ENCODE measurements at regions not wholly inside any gene's neighbourhood (a gene's known extent, or its start where the extent isn't known, plus 50 kb on each side); places are given as distances from the start of the nearest gene placed in this dataset.

DNA sequence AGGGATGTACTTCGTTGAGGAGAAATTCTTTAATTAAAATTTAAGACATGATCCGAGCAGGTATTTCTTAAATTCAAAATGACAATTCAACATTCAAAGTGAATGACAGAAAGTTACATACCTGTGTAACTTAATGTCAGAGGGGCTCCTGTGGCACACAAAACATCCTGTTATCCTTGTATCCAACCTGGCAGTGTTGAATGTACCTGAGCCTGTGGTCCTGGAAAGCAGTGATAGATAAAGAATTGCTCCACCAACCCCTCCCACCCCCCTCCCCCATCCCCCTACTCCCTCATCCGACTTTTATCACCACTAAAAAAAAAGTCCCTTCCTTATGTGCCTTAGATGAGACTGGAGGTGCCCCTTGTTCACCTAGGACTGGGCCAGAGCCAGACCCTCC is 119.4 kb upstream of the ADCY1 start:
- TF ChIP-seq YY1 (IDR thresholded peaks at IDR 0.05; ENCODE audit: low read depth, low read length): no peak
- TF ChIP-seq, protein P1, sequence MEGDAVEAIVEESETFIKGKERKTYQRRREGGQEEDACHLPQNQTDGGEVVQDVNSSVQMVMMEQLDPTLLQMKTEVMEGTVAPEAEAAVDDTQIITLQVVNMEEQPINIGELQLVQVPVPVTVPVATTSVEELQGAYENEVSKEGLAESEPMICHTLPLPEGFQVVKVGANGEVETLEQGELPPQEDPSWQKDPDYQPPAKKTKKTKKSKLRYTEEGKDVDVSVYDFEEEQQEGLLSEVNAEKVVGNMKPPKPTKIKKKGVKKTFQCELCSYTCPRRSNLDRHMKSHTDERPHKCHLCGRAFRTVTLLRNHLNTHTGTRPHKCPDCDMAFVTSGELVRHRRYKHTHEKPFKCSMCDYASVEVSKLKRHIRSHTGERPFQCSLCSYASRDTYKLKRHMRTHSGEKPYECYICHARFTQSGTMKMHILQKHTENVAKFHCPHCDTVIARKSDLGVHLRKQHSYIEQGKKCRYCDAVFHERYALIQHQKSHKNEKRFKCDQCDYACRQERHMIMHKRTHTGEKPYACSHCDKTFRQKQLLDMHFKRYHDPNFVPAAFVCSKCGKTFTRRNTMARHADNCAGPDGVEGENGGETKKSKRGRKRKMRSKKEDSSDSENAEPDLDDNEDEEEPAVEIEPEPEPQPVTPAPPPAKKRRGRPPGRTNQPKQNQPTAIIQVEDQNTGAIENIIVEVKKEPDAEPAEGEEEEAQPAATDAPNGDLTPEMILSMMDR (IDR thresholded peaks at IDR 0.05 in 2 of 3, conservative IDR thresholded peaks at IDR 0.05 in 1 of 3; ENCODE audit: control insufficient read depth in 2 of 3, extremely low read depth in 1 of 3, insufficient read depth in 1 of 3, low read depth in 3 of 3, low read length in 3 of 3): no peak
- TF ChIP-seq CBX5 (IDR thresholded peaks at IDR 0.05; ENCODE audit: low read depth): no peak
- TF ChIP-seq HDAC6 (IDR thresholded peaks at IDR 0.05; ENCODE audit: unreplicated experiment): no peak
- TF ChIP-seq, protein P2, sequence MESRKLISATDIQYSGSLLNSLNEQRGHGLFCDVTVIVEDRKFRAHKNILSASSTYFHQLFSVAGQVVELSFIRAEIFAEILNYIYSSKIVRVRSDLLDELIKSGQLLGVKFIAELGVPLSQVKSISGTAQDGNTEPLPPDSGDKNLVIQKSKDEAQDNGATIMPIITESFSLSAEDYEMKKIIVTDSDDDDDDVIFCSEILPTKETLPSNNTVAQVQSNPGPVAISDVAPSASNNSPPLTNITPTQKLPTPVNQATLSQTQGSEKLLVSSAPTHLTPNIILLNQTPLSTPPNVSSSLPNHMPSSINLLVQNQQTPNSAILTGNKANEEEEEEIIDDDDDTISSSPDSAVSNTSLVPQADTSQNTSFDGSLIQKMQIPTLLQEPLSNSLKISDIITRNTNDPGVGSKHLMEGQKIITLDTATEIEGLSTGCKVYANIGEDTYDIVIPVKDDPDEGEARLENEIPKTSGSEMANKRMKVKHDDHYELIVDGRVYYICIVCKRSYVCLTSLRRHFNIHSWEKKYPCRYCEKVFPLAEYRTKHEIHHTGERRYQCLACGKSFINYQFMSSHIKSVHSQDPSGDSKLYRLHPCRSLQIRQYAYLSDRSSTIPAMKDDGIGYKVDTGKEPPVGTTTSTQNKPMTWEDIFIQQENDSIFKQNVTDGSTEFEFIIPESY (IDR thresholded peaks at IDR 0.05): no peak

All from GM12878 (cell line).